NCI-H1436 treated with DMSO at 0.1 percent for 48 hours (cell line): ENCODE measurements at regions not wholly inside any gene's neighbourhood (a gene's known extent, or its start where the extent isn't known, plus 50 kb on each side); places are given as distances from the start of the nearest gene placed in this dataset.
"Not testable (repeated sequence)": the region's sequence is repeated elsewhere in the genome, so short reads cannot be mapped to it uniquely, and the experiment has no call there.

Experiments used
- DNase-seq: peaks from one replicate; lab custom pipeline; 2025; lab: John Stamatoyannopoulos, UW

- no peak for DNase-seq
Observed at GRCh38 chr7:10284001-10284400, 689.7 kb upstream of the PHF14 start.

GRCh38 chr7:10299384-10299783, 674.3 kb upstream of the PHF14 start:
- no peak for DNase-seq

DNA sequence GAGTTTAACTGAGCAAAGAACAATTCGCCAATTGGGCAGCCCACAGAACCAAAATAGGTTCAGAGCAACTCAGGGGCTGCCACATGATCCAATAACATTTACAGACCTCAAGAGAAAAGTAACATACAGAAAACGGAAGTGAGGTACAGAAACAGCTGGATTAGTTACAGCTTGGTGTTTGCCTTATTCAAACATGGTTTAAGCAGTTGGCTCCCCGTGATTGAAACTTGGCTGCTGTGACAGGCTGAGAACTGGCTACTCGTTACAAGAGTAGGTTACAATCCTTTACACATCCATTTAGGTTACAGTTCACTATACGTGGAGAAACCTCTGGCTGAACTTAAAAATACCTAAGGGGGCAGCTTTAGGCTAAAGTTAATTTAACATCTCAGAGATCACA, 673.1 kb upstream of the PHF14 start:
- DNase-seq: no peak

- no peak for DNase-seq
Observed at GRCh38 chr7:10308276-10308675, 665.4 kb upstream of the PHF14 start.

- no peak for DNase-seq
Observed at GRCh38 chr7:10312942-10313341, 660.7 kb upstream of the PHF14 start.

GRCh38 chr7:10315881-10316280, 657.8 kb upstream of the PHF14 start:
- DNase-seq: no peak

DNA sequence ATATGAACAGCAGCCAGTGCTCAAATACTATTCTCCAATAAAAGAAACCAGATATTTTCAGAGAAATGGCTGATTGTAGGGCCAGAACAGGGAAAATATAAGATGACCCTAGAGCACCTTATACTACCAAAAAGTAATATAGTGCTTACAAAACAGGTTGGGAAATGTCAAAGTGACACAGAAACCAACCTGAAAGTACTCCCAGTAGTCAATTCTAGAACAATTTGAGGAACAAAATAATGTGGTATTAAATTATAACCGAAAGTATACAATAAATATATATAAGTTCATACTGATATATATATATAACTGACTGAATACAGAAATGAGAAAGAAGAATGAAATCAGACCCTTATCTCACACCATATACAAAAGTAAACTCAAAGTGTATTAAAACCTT, 657.2 kb upstream of the PHF14 start:
- DNase-seq: no peak

- DNase-seq: no peak
Observed at GRCh38 chr7:10325395-10325794, 648.3 kb upstream of the PHF14 start.

- DNase-seq: peak; percentile 49
Observed at GRCh38 chr7:10343108-10343507, 630.6 kb upstream of the PHF14 start.

DNA sequence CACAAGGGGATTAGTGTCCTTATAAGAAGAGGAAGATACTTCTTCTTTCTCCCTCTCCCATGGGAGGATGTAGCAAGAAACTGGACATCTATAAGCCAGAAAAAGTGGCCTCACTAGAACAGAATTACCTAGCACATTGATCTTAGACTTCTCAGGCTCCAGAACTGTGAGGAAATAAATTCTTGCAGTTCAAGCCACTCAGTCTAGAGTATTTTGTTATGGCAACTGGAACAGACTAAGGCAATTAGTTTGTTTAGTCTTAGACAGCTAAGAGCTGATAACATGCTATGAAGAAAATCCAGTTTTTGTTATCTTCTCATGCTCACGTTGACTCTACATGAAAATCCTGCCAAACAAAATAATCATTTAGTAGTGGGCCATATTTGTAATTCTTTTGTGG, 627.6 kb upstream of the PHF14 start:
- no peak for DNase-seq

- DNase-seq: no peak
Observed at GRCh38 chr7:10355816-10356215, 617.9 kb upstream of the PHF14 start.

DNA sequence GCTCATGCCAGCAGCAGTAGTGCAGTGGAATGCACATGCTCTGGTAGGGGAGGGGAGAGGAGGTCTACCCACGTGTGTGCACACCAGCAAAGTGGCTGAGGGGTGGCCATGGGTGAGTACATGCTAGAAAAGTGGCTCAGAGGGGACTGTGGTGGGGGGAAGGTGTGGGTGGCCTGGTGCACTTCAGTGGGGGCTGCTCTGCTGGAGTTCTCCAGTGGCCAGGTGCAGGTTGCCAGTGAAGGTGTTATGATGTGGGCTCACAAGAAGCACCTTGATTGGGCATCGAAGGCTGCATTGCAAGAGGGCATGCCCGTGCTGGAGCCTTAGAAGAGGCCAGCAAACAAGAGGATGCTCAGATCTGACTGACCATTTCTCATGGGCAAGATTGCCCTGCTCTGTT, 613.6 kb upstream of the PHF14 start:
- DNase-seq: no peak

DNA sequence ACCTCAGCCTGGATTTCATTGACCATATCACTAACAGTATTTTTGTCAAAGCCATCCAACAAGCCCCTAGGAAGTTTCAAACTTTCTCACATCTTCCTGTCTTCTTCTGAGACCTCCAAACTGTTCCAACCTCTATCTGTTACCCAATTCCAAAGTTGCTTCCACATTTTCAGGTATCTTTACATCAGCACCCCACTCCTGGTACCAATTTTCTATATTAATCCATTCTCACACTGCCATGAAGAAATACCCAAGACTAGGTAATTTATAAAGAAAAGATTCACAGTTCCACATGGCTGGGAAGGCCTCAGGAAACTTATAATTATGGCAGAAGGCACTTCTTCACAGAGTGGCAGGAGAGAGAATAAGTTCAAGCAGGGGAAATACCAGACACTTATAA, 571.9 kb upstream of the PHF14 start:
- no peak for DNase-seq

GRCh38 chr7:10412422-10413019, 561.2 kb upstream of the PHF14 start:
- DNase-seq: no peak

- no peak for DNase-seq
Observed at GRCh38 chr7:10418985-10419384, 554.7 kb upstream of the PHF14 start.

- no peak for DNase-seq
Observed at GRCh38 chr7:10429031-10429430, 544.6 kb upstream of the PHF14 start.

GRCh38 chr7:10429511-10429910, 544.2 kb upstream of the PHF14 start:
- no peak for DNase-seq

- DNase-seq: no peak
Observed at GRCh38 chr7:10436302-10436701, 537.4 kb upstream of the PHF14 start.

- no peak for DNase-seq
Observed at GRCh38 chr7:10439027-10439426, 534.6 kb upstream of the PHF14 start.

GRCh38 chr7:10455936-10456335, 517.7 kb upstream of the PHF14 start:
- DNase-seq: no peak

GRCh38 chr7:10460474-10460873, 513.2 kb upstream of the PHF14 start:
- DNase-seq: no peak

GRCh38 chr7:10463701-10464100, 510.0 kb upstream of the PHF14 start:
- no peak for DNase-seq

- not testable (repeated sequence) for DNase-seq
Observed at GRCh38 chr7:10465536-10465935, 508.1 kb upstream of the PHF14 start.

DNA sequence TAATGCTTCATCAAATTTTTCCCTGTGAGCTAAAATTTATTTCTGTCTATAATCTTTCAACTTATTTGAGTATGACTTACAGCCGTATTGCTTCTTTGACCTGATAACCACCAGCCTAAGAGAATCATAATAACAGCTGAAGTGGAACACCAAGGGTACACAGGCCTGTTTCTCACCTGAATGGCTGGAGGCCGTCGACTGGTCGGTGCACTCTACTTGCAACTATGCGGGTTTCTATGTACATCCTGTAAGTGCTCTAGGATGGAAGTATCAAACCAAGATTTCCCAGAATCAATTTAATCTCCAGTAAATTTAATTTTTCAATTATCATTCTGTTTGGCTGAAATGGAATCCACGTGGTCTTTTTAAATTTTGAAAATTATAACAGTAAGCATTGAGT, 504.8 kb upstream of the PHF14 start:
- no peak for DNase-seq

DNA sequence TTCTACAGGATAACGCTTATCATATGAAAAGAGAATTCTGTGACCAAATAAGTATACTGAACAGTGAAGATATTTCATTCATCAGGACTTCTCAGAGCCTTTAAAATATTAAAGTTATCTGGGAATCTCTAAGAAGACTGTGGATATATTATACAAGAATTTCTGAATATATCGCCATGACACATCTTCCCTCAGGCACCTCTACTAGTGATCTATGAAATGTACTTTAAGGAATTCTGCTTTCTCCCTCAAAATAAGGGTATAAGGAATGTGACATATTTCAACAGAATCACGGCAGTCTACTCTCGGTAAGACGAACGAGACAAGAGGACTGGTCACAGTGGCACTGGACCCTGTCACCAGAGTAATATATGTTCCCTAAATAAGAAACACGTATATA, 504.2 kb upstream of the PHF14 start:
- DNase-seq: no peak
